Cardiac fibroblast (primary cell): ENCODE measurements at regions not wholly inside any gene's neighbourhood (a gene's known extent, or its start where the extent isn't known, plus 50 kb on each side); places are given as distances from the start of the nearest gene placed in this dataset.

Source experiments
- DNase-seq, 2 donors: peaks; one replicate each; pipeline versions ENCODE4 v3.0.0 to v3.0.0-alpha.2; 2010; ENCODE audit warnings: low read depth in 2 of 2
- H3K4me3 ChIP-seq, 2 donors: replicated peaks in 1 of 2; 1 replicate in 1 of 2; 2 replicates in 1 of 2; pipeline ENCODE4 v1.5.1; 2011; ENCODE audit warnings: low read depth in 2 of 2, low read length in 2 of 2, mild to moderate bottlenecking in 2 of 2, moderate library complexity in 1 of 2
- TF ChIP-seq, protein P1 (sequence below): IDR thresholded peaks from one replicate; pipeline ENCODE4 v1.5.1; 2011; ENCODE audit warnings: low read depth, mild to moderate bottlenecking, low read length, inconsistent platforms

DNA sequence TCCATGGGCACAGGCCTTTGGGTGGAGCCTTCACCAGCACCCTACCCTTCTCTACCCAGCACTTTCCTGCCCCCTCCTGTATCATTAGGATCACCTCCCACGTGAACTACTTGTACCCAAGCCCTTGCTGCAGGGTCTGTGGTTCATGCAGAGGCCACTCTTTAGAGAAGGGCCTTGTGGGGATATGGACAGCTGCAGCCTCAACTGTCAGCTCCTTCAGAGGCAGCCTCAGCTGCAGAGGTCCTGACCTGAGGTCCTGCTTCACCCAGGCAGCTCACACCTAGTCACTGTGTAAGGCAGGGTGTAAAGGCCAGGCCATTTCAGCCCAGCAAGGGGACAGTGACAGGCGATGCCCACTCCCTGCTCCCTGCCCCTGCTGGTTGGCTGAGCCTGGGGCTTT is 448.6 kb upstream of the PROK2 start:
- TF ChIP-seq, protein P1, sequence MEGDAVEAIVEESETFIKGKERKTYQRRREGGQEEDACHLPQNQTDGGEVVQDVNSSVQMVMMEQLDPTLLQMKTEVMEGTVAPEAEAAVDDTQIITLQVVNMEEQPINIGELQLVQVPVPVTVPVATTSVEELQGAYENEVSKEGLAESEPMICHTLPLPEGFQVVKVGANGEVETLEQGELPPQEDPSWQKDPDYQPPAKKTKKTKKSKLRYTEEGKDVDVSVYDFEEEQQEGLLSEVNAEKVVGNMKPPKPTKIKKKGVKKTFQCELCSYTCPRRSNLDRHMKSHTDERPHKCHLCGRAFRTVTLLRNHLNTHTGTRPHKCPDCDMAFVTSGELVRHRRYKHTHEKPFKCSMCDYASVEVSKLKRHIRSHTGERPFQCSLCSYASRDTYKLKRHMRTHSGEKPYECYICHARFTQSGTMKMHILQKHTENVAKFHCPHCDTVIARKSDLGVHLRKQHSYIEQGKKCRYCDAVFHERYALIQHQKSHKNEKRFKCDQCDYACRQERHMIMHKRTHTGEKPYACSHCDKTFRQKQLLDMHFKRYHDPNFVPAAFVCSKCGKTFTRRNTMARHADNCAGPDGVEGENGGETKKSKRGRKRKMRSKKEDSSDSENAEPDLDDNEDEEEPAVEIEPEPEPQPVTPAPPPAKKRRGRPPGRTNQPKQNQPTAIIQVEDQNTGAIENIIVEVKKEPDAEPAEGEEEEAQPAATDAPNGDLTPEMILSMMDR = no peak
- no peak overlapping the region for H3K4me3 ChIP-seq
- DNase-seq = no peak

DNA sequence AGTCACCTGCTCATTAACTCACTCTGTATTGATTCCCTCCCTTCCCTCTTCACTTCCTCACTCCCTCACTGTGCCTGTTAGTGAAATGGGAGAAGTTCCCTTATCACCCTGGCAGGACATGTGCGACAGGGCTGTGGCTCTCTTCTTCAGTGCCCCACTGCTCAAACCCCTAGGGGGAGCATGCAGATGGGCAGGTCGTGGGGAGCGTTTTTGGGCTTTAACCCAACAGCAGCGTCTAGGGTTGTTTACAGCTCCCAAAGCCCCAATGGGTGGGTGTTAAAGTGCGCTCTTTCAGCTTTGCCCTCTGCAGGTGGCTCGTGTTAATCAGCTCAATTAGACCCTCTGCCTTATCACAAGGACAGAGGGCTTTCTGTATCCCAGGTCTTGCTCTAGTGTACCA is 447.8 kb upstream of the PROK2 start:
- DNase-seq = no peak
- TF ChIP-seq, protein P1 = no peak

DNA sequence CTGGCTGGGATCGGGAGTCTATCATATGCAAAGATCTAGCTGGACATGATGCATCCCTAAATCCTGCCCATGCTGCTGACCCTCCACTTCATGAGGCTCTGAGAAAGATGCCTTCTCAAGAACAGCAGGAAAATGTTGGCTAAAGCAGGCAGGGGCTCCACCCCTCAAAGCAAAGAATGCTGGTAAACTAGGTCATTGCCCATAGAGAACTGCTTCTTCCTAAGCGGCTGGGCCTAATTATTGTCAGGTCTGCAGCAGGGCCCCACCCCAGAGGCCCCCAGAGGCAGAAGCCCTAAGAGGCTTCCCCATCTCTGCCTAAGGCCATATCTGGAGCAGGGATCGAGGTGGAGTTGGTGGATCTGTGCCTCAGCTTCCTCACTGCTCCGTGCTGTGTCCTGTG is 447.4 kb upstream of the PROK2 start:
- no peak for DNase-seq
- TF ChIP-seq, protein P1 = no peak
- no peak overlapping the region for H3K4me3 ChIP-seq

More for the DNA sequence above, 447.8 kb upstream of the PROK2 start:
- no peak overlapping the region for H3K4me3 ChIP-seq

DNA sequence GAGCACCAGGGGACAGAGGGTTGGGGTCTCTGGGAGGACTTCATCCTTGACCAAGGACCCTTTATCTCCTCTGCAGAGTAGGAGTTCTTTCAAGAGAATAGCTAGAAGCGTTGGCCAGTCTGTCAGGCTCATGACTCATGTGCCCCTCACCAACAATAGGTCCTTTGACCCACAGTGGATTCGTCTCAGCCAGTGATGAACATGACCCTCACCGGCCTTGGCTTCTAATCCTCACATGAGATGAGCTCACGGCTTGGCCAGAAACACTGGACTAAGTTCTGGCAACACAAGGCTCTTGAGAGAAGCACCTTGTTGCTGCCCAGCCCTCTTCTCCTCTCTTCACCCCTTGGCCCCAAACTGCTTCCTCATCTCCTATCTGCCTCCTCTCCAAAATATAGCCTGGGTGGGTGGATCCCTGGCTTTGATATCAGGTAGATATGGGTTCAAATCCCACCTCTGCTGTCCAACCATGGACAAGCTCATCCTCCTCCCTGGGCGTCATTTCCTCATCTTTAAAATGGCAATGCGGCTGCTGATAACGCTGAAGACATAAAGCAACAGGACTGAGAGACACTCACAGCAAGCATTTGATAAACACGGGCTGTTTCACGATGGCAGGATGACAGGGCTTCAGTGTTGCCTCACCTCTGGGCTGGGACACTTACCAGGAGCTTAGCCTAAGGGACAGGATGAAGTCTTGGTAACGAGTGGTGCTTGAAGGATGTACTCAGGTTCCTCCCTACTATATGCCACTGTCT is 446.7 kb upstream of the PROK2 start:
- H3K4me3 ChIP-seq = no peak overlapping the region
- TF ChIP-seq, protein P1 = no peak
- no peak for DNase-seq

DNA sequence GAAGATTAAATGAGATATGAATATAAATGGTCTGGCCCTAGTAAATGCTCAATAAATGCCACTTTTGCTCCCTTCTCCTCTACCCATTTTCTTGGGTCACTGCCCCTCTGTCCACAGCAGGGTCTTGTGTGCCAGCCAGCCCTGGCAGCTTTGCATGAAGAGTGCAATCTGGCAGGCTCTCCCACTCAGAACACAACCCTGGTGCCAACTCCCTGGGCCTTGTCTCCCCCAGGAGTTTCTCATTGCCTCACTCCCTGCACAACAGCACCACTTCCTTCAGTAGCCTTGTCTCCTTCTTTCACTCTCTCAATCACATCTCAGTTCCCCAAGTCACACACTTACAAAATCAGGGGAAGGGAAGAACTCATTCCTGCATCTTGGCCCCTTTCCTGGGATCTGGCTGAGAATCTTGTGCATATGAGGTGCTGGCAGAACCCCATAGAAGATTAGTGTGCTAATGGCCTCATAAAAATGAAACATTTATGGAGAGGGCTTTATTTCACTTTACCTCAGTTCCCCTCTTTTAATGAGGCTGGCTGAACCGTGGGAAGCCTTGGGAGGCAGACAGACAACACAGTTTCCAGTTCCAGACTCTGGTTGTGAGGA is 445.9 kb upstream of the PROK2 start:
- TF ChIP-seq, protein P1 = no peak
- peak in 1 of 2 donors; percentile 56 for DNase-seq
- no peak overlapping the region for H3K4me3 ChIP-seq

DNA sequence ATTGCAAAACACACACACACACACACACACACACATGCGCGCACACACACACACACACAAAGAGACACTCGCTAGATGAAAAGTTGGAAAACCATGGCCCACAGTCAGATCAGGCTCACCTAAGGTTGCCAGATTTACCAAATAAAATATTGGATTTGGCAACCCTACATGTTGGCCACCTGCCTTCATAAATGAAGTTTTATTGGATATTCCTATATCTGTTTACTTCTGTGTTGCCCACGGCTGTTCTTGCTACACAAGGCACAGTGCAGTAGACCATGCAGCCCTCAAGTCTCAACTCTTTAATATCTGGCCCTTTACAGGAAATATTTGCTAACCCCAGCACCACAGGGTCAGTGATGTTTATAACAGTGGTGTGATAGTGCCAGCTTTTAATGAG is 445.0 kb upstream of the PROK2 start:
- H3K4me3 ChIP-seq = no peak overlapping the region
- TF ChIP-seq, protein P1 = no peak
- DNase-seq = no peak
